Mammary epithelial cell (primary cell): ENCODE measurements at regions not wholly inside any gene's neighbourhood (a gene's known extent, or its start where the extent isn't known, plus 50 kb on each side); places are given as distances from the start of the nearest gene placed in this dataset.

Experiments used
- CTCF ChIP-seq, 2 donors: IDR thresholded peaks in 1 of 2; conservative IDR thresholded peaks in 1 of 2; 2 replicates each; pipeline ENCODE4 v1.5.1; 2011 to 2012; ENCODE audit warnings: inconsistent platforms in 2 of 2, low read length in 2 of 2, mild to moderate bottlenecking in 2 of 2, control low read depth in 1 of 2, low read depth in 1 of 2; ENCODE audit not compliant: insufficient read depth in 1 of 2; ENCODE audit errors: extremely low read depth in 1 of 2
- EZH2 ChIP-seq: IDR thresholded peaks from 2 replicates; pipeline ENCODE4 v1.6.1; 2012; ENCODE audit warnings: low read length, inconsistent platforms, borderline replicate concordance

GRCh38 chr16:86923656-86924055 is 345.3 kb downstream of the FOXL1 start:
- TF ChIP-seq CTCF (conservative IDR thresholded peaks at IDR 0.05 in 1 of 2, IDR thresholded peaks at IDR 0.05 in 1 of 2; ENCODE audit: extremely low read depth in 1 of 2, insufficient read depth in 1 of 2, low read depth in 1 of 2, low read length in 2 of 2), result no peak
- TF ChIP-seq EZH2, result no peak
